ENCODE measurements at regions not wholly inside any gene's neighbourhood (a gene's known extent, or its start where the extent isn't known, plus 50 kb on each side); places are given as distances from the start of the nearest gene placed in this dataset.

DNA sequence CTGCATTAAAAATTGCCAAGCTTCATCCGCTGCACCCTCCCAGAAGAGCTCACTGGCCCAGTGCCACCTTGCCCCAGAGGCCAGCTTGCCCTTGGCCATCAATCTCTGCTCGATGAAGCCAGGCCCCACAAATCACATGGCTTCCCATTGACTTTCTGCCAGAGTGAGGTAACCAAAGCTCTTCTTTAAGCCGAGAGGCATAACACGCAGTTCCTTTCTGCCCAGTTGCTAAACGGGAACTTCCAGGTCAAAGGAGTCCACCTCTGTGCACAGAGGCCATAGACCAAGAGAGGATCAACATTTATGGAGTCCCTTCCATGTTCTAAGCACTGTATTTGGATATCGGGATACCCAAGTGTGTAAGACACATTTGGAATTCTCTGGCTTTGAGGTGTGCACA, 208.8 kb downstream of the KIF4B start:
- ATAC-seq, result no peak
- H3K36me3 ChIP-seq (ENCODE audit: control insufficient read depth, insufficient read depth, low read length), result no peaks in the 10 kb centered on the region
- no peak for TF ChIP-seq TBP (optimal IDR thresholded peaks at IDR 0.05; ENCODE audit: low read depth, low read length)
- TF ChIP-seq, protein P1, sequence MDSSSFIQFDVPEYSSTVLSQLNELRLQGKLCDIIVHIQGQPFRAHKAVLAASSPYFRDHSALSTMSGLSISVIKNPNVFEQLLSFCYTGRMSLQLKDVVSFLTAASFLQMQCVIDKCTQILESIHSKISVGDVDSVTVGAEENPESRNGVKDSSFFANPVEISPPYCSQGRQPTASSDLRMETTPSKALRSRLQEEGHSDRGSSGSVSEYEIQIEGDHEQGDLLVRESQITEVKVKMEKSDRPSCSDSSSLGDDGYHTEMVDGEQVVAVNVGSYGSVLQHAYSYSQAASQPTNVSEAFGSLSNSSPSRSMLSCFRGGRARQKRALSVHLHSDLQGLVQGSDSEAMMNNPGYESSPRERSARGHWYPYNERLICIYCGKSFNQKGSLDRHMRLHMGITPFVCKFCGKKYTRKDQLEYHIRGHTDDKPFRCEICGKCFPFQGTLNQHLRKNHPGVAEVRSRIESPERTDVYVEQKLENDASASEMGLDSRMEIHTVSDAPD (CRISPR knock-in tag; IDR thresholded peaks at IDR 0.05), result no peak
- TF ChIP-seq, protein P2, sequence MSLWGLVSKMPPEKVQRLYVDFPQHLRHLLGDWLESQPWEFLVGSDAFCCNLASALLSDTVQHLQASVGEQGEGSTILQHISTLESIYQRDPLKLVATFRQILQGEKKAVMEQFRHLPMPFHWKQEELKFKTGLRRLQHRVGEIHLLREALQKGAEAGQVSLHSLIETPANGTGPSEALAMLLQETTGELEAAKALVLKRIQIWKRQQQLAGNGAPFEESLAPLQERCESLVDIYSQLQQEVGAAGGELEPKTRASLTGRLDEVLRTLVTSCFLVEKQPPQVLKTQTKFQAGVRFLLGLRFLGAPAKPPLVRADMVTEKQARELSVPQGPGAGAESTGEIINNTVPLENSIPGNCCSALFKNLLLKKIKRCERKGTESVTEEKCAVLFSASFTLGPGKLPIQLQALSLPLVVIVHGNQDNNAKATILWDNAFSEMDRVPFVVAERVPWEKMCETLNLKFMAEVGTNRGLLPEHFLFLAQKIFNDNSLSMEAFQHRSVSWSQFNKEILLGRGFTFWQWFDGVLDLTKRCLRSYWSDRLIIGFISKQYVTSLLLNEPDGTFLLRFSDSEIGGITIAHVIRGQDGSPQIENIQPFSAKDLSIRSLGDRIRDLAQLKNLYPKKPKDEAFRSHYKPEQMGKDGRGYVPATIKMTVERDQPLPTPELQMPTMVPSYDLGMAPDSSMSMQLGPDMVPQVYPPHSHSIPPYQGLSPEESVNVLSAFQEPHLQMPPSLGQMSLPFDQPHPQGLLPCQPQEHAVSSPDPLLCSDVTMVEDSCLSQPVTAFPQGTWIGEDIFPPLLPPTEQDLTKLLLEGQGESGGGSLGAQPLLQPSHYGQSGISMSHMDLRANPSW (CRISPR knock-in tag; IDR thresholded peaks at IDR 0.05), result no peak
- TF ChIP-seq ZNF76 (CRISPR knock-in tag; IDR thresholded peaks at IDR 0.05; ENCODE audit: borderline replicate concordance), result no peak
- TF ChIP-seq, protein P3, sequence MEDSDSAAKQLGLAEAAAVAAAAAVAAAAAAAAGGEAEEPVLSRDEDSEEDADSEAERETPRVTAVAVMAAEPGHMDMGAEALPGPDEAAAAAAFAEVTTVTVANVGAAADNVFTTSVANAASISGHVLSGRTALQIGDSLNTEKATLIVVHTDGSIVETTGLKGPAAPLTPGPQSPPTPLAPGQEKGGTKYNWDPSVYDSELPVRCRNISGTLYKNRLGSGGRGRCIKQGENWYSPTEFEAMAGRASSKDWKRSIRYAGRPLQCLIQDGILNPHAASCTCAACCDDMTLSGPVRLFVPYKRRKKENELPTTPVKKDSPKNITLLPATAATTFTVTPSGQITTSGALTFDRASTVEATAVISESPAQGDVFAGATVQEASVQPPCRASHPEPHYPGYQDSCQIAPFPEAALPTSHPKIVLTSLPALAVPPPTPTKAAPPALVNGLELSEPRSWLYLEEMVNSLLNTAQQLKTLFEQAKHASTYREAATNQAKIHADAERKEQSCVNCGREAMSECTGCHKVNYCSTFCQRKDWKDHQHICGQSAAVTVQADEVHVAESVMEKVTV (CRISPR knock-in tag; IDR thresholded peaks at IDR 0.05), result no peak
- no peak for TF ChIP-seq HNRNPH1 (optimal IDR thresholded peaks at IDR 0.05; ENCODE audit: low read depth, low read length)
- no peak for TF ChIP-seq HIVEP1 (CRISPR knock-in tag; IDR thresholded peaks at IDR 0.05)
- no peak for TF ChIP-seq CEBPB (tag; IDR thresholded peaks at IDR 0.05)
- TF ChIP-seq, protein P4, sequence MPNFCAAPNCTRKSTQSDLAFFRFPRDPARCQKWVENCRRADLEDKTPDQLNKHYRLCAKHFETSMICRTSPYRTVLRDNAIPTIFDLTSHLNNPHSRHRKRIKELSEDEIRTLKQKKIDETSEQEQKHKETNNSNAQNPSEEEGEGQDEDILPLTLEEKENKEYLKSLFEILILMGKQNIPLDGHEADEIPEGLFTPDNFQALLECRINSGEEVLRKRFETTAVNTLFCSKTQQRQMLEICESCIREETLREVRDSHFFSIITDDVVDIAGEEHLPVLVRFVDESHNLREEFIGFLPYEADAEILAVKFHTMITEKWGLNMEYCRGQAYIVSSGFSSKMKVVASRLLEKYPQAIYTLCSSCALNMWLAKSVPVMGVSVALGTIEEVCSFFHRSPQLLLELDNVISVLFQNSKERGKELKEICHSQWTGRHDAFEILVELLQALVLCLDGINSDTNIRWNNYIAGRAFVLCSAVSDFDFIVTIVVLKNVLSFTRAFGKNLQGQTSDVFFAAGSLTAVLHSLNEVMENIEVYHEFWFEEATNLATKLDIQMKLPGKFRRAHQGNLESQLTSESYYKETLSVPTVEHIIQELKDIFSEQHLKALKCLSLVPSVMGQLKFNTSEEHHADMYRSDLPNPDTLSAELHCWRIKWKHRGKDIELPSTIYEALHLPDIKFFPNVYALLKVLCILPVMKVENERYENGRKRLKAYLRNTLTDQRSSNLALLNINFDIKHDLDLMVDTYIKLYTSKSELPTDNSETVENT (CRISPR knock-in tag; IDR thresholded peaks at IDR 0.05), result no peak

More for the DNA sequence above, 208.8 kb downstream of the KIF4B start:
- H3K9ac ChIP-seq (ENCODE audit: insufficient read depth in 1 of 2, low read depth in 2 of 2, low read length in 2 of 2), result no peak overlapping the region
- H3K9me3 ChIP-seq (replicated peaks; ENCODE audit: control insufficient read depth, insufficient read depth, low read depth, low read length), result no peaks in the 10 kb centered on the region
- in situ Hi-C loops (cut with MboI) (no loop called here), intact Hi-C loops (cut with micrococcal nuclease) (no loop called here)
- no peak for DNase-seq (ENCODE audit: extremely low read depth in 1 of 4, low spot score in 3 of 4)
- no peak overlapping the region for H3K4me3 ChIP-seq
- ChIA-PET POLR2A (no interaction called here), CTCF (ENCODE audit: low intra/inter-chr PET ratio) (no interaction called here)
- H3K27ac ChIP-seq (ENCODE audit: extremely low read depth, low read depth, low read length), result no peak overlapping the region
- H3K4me1 ChIP-seq (replicated peaks in 1 of 2; ENCODE audit: control insufficient read depth in 2 of 2, insufficient read depth in 2 of 2, low read length in 2 of 2), result no peaks in the 10 kb centered on the region
- no peak overlapping the region for H3K4me2 ChIP-seq (ENCODE audit: insufficient read depth, low read length)
- BruUV-seq (replicated peaks), result no TSS peak
- no peaks in the 10 kb centered on the region for H3K9me1 ChIP-seq (ENCODE audit: control insufficient read depth, insufficient read depth, low read length)
- H3K79me2 ChIP-seq (ENCODE audit: control insufficient read depth, insufficient read depth, low read length), result no peaks in the 10 kb centered on the region
- no peaks in the 10 kb centered on the region for H3K27me3 ChIP-seq (ENCODE audit: control insufficient read depth in 2 of 2, insufficient read depth in 2 of 2, low read length in 2 of 2)
- 0% methylated on average over 5 of the region's 6 CpGs for WGBS (ENCODE audit: insufficient coverage, low coverage, missing lambda C conversion rate)
- no peaks in the 10 kb centered on the region for H4K20me1 ChIP-seq (replicated peaks; ENCODE audit: control insufficient read depth, insufficient read depth, low read length)
- H2AFZ ChIP-seq (ENCODE audit: low read depth, low read length), result no peak overlapping the region
- FAIRE-seq, result no peak
